ENCODE measurements at regions not wholly inside any gene's neighbourhood (a gene's known extent, or its start where the extent isn't known, plus 50 kb on each side); places are given as distances from the start of the nearest gene placed in this dataset.

DNA sequence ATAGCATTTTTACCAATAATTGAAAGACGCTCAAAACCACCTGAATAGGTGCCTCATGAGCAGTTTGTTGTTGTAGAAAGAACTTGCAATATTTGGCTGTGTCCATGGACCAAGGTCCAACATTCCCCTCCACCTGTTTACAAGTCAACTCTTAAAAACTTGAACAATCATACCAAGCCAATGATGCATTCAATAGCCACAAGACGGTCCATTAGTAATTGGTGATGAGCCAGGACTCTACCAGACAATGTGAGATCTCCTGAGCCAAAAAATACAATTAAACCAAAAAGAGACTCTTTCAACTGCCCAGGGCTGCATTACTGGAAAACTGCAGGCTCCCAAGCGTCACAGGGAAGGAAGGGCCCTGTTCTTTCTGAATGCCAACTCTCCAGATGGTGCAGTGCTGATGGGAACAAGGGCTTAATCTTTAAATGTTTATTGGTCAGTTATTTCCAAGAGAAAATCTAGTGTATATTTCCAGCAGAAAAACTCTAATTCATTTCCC, 118.8 kb upstream of the EPB41L3 start:
- TF ChIP-seq, protein P1, sequence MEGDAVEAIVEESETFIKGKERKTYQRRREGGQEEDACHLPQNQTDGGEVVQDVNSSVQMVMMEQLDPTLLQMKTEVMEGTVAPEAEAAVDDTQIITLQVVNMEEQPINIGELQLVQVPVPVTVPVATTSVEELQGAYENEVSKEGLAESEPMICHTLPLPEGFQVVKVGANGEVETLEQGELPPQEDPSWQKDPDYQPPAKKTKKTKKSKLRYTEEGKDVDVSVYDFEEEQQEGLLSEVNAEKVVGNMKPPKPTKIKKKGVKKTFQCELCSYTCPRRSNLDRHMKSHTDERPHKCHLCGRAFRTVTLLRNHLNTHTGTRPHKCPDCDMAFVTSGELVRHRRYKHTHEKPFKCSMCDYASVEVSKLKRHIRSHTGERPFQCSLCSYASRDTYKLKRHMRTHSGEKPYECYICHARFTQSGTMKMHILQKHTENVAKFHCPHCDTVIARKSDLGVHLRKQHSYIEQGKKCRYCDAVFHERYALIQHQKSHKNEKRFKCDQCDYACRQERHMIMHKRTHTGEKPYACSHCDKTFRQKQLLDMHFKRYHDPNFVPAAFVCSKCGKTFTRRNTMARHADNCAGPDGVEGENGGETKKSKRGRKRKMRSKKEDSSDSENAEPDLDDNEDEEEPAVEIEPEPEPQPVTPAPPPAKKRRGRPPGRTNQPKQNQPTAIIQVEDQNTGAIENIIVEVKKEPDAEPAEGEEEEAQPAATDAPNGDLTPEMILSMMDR (IDR thresholded peaks at IDR 0.05; ENCODE audit: low read depth, low read length), result no peak
- TF ChIP-seq, protein P2, sequence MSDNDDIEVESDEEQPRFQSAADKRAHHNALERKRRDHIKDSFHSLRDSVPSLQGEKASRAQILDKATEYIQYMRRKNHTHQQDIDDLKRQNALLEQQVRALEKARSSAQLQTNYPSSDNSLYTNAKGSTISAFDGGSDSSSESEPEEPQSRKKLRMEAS (IDR thresholded peaks at IDR 0.05; ENCODE audit: low read depth, low read length), result no peak
- TF ChIP-seq POLR2A (IDR thresholded peaks at IDR 0.05; ENCODE audit: extremely low read depth, insufficient read length) (no peak), MYC (IDR thresholded peaks at IDR 0.05; ENCODE audit: low read depth, low read length) (no peak)

Data from NB4 (cell line).